ENCODE measurements at regions not wholly inside any gene's neighbourhood (a gene's known extent, or its start where the extent isn't known, plus 50 kb on each side); places are given as distances from the start of the nearest gene placed in this dataset.
"Not testable (repeated sequence)": the region's sequence is repeated elsewhere in the genome, so short reads cannot be mapped to it uniquely, and the experiment has no call there.

DNA sequence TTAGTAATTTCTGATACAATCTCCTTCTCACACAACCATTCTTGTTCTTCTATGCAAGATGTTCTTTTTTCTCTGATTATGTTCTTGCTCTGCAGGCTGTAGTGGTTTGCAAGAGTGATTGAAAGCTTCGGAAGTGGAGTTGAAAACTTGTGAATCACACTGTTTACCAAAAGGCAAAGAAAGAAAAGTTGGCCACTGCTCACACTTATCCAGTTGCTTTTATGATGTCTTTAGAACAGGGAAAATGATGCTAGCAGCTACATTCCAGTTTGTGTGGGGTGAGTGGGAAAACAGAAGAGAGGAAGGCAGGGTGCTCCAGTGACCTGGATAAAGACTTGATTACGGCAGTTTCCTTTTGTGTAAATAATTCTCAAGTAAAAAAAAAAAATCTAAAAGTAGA lies 583.3 kb downstream of the TENT5A start:
- DNase-seq: no peak
- Mint-ChIP-seq H3K4me1 (no peaks in the 10 kb centered on the region), H3K36me3 (no peaks in the 10 kb centered on the region), H3K4me3 (no peak overlapping the region), H3K27ac (no peak overlapping the region), H3K27me3 (no peaks in the 10 kb centered on the region), H3K9me3 (ENCODE audit: low read depth) (no peaks in the 10 kb centered on the region)
- CTCF ChIA-PET: no interaction called here
- no peak for ATAC-seq

DNA sequence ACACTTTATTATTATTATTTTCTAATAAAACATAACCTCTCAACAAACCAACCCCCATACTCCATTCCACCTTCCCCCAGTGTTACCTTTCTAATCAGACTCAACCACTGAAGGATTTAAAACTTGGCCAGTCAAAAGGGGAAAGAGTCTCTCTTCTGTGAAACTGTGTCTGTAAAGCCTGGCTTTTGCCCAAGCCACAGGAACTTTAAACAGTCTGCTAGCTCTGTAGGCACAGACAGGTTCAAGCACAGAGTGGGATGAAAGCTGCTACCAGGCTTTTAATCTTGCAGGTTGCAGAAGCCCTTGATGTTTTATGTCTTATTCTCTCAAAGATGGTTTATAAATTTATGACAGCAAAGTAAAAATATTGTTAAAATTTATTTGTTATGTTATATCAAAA lies 585.7 kb downstream of the TENT5A start:
- Mint-ChIP-seq H3K27me3 (no peaks in the 10 kb centered on the region), H3K36me3 (no peaks in the 10 kb centered on the region), H3K4me3 (no peak overlapping the region), H3K27ac (no peak overlapping the region), H3K4me1 (no peaks in the 10 kb centered on the region), H3K9me3 (ENCODE audit: low read depth) (no peaks in the 10 kb centered on the region)
- CTCF ChIA-PET: no interaction called here
- DNase-seq (no peak), ATAC-seq (no peak)

DNA sequence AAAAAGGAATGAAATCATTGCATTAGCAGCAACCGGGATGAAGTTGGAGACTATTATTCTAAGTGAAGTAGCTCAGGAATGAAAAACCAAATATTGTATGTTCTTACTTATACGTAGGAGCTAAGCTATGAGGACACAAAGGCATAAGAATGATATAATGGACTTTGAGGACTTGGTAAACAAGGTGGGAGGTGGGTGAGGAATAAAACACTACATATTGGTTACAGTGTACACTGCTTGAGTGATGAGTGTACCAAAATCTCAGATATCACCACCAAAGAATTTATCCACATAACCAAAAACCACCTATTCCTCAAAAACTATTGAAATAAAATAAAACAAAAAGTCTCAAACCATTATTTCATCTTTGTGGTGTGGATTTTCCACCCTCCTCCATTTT lies 593.5 kb downstream of the TENT5A start:
- Mint-ChIP-seq H3K4me3 (no peak overlapping the region), H3K27ac (no peak overlapping the region)
- no peak for ATAC-seq

DNA sequence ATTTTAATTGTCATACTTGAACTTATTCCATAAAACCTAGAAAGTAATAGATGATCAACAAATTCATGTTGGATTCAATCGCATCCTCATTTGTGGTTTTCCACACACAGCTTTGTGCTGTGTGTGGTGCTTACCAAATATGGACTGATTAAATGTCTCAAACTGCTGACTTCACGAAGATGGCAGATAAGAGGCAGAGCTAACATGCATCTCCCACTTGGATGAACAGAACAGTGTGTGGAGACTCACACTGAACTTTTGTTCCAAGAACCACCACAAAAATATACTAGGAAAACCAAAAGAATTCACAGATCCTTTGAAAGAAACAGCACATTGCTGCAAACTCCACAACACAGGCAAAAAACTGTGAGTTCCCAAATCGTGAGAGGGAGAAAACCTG lies 603.7 kb downstream of the TENT5A start:
- DNase-seq: no peak
- H3K27ac Mint-ChIP-seq: no peak overlapping the region
- H3K4me1 Mint-ChIP-seq: no peaks in the 10 kb centered on the region
- no peak overlapping the region for H3K4me3 Mint-ChIP-seq
- H3K27me3 Mint-ChIP-seq: no peaks in the 10 kb centered on the region
- H3K9me3 Mint-ChIP-seq (ENCODE audit: low read depth): peaks cover 7% of the 10 kb centered on the region
- no peak for ATAC-seq
- CTCF ChIA-PET: no interaction called here
- no peaks in the 10 kb centered on the region for H3K36me3 Mint-ChIP-seq

More for the DNA sequence above, 593.5 kb downstream of the TENT5A start:
- CTCF ChIA-PET: no interaction called here
- no peaks in the 10 kb centered on the region for H3K27me3 Mint-ChIP-seq
- H3K36me3 Mint-ChIP-seq: no peaks in the 10 kb centered on the region
- H3K9me3 Mint-ChIP-seq (ENCODE audit: low read depth): peaks cover 3% of the 10 kb centered on the region
- no peak for DNase-seq
- no peaks in the 10 kb centered on the region for H3K4me1 Mint-ChIP-seq

DNA sequence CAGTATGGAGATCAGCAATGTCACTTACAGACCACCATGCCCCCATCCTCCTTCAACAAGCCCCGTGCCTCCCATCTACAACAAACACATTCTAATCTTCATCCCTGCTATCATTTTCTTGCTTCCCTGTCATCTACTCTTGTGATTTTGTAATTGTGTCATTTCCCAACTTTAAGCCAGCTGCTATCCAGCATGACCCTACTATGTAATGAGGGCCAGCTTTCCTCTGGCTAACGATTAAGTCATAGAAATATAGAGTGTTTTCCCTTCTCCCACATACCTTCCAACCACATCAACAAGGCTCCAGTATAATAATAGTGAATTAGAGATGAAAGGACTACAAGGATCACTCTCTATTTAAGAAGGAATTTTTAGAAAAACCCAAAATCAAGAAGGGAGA lies 607.0 kb downstream of the TENT5A start:
- H3K4me1 Mint-ChIP-seq: no peaks in the 10 kb centered on the region
- H3K9me3 Mint-ChIP-seq (ENCODE audit: low read depth): peaks cover 2% of the 10 kb centered on the region
- no peaks in the 10 kb centered on the region for H3K27me3 Mint-ChIP-seq
- ATAC-seq: no peak
- no peak for DNase-seq
- no peak overlapping the region for H3K4me3 Mint-ChIP-seq
- no peak overlapping the region for H3K27ac Mint-ChIP-seq
- H3K36me3 Mint-ChIP-seq: no peaks in the 10 kb centered on the region
- CTCF ChIA-PET: no interaction called here

DNA sequence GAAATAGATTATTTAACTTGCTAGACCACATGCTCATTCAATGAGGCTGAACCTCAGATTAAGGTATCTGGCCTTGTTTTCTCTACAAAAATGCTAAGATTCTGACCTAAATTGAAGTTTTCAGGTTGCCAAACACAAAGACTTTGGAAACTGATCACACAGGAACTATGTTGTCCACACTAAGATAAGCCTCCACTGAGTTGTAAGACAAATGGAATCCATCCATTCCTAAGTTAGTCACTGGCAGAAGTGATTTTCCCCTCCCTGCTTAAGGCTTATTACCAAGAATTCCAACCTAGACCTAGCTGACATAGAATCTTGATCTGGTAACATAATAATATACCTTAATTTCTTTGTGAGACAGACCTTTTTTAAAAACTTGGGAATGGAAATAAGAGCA lies 608.1 kb downstream of the TENT5A start:
- ATAC-seq: no peak
- H3K36me3 Mint-ChIP-seq: no peaks in the 10 kb centered on the region

DNA sequence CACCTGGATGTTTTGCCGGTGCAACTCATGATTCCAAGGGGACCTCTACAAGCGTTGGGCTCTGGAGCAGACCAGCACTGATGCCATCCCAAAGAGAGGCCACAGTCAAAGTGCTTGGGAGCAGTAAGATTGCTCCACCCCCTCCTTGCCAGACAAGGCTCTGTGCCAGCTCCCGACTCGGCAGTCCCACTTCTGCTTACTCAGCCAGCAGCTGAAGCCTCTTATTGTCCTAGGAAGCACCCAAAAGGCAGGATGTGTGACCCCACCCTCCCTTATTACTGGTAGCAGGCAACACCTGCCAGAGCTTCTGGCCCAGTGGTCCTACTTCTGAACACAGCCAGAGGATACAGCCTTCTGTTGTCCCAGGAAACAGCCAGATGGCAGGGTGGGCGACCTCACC lies 614.2 kb downstream of the TENT5A start:
- H3K27ac Mint-ChIP-seq: no peak overlapping the region
- H3K9me3 Mint-ChIP-seq (ENCODE audit: low read depth): peaks cover 6% of the 10 kb centered on the region
- DNase-seq (no peak), ATAC-seq (no peak)
- H3K36me3 Mint-ChIP-seq: no peaks in the 10 kb centered on the region
- no peaks in the 10 kb centered on the region for H3K27me3 Mint-ChIP-seq
- no peak overlapping the region for H3K4me3 Mint-ChIP-seq
- no peaks in the 10 kb centered on the region for H3K4me1 Mint-ChIP-seq
- CTCF ChIA-PET: no interaction called here

More for the DNA sequence above, 608.1 kb downstream of the TENT5A start:
- H3K4me3 Mint-ChIP-seq: no peak overlapping the region
- H3K27ac Mint-ChIP-seq: no peak overlapping the region
- CTCF ChIA-PET: no interaction called here
- H3K9me3 Mint-ChIP-seq (ENCODE audit: low read depth): peaks cover 2% of the 10 kb centered on the region
- H3K4me1 Mint-ChIP-seq: no peaks in the 10 kb centered on the region
- H3K27me3 Mint-ChIP-seq: no peaks in the 10 kb centered on the region
- no peak for DNase-seq

DNA sequence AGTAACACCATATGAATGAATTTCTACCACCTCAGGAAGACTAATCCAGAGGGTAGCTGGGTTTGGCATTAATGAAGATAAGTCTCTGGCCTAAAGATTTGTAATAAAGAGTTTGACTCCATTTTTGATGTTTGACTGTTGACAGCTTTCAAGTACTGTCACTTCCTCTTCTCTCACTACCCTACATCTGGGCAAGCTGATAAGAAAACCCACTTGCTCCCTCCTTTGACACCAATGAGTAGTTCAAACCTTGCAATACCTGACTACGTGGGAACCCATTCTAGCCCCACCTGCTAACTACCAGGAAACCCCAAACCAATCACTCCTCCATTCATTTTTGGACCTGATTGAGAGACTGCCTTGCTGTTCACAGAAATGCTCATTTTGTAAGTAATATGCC lies 621.5 kb downstream of the TENT5A start:
- no peak for ATAC-seq
- DNase-seq: no peak
- H3K27me3 Mint-ChIP-seq: no peaks in the 10 kb centered on the region
- no peak overlapping the region for H3K27ac Mint-ChIP-seq
- H3K4me3 Mint-ChIP-seq: no peak overlapping the region
- no peaks in the 10 kb centered on the region for H3K9me3 Mint-ChIP-seq (ENCODE audit: low read depth)
- no peaks in the 10 kb centered on the region for H3K4me1 Mint-ChIP-seq
- CTCF ChIA-PET: no interaction called here
- no peaks in the 10 kb centered on the region for H3K36me3 Mint-ChIP-seq

DNA sequence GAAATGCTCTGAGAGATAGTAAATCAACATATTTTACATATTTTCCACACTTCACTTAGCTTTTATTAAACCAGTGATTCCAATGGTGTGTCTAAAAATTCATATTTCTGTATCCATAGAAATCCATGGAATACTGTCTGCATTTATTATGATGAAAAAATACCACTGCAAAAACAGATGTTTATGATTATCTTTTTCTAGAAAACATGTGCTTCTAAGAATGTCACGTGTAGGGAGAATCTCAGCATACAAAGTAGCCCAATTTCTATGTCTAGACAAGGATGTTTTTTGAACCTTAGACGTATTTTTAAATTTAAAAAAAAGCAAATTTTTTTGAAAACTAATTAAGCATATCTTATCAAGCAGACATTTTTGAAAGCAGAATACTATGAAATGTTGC lies 622.4 kb downstream of the TENT5A start:
- DNase-seq: no peak
- ATAC-seq: no peak
- Mint-ChIP-seq H3K27ac (no peak overlapping the region), H3K27me3 (no peaks in the 10 kb centered on the region), H3K9me3 (ENCODE audit: low read depth) (no peaks in the 10 kb centered on the region), H3K4me1 (no peaks in the 10 kb centered on the region), H3K36me3 (no peaks in the 10 kb centered on the region), H3K4me3 (no peak overlapping the region)
- CTCF ChIA-PET: no interaction called here

DNA sequence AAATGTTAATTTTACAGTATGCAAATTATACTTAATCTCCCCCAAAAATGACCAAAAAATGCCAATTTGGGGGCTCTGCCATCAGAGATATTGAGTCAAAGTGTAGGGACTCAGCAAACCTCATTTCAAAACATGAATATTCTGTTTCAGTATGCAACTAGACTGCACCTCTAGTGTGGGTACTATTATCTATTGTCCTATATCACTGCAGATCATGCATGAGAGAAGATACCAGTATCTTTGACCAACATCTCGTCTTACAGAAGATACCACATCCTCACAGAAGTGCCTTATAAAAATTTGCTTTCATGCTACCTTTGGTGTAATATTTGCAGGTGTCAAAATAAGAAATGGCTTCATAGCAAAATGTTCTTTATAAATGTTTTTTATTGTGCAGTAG lies 623.8 kb downstream of the TENT5A start:
- CTCF ChIA-PET: no interaction called here
- Mint-ChIP-seq H3K4me1 (no peaks in the 10 kb centered on the region), H3K36me3 (no peaks in the 10 kb centered on the region), H3K4me3 (no peak overlapping the region), H3K27ac (no peak overlapping the region), H3K27me3 (no peaks in the 10 kb centered on the region), H3K9me3 (ENCODE audit: low read depth) (no peaks in the 10 kb centered on the region)
- DNase-seq: no peak
- ATAC-seq: no peak

DNA sequence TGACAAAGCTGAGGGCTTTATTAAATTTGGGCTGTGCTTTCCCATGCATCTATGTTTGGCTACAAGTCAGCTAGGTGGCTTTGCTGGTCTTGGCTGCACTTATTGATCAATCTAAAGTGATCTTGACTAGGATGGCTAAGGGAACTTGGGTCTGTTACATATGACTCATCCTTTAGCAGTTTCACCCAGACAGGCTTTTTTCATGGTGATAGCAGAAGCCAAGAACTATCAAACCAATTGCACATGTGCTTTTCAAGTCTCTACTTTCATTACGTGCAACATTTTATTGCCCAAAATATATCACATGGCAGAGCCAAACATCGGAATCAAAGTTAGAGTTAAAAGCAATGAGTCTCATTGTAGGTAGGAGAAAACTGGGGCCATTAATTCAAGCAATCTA lies 626.3 kb downstream of the TENT5A start:
- Mint-ChIP-seq H3K36me3 (no peaks in the 10 kb centered on the region), H3K27me3 (no peaks in the 10 kb centered on the region), H3K9me3 (ENCODE audit: low read depth) (peaks cover under 1% of the 10 kb centered on the region), H3K27ac (no peak overlapping the region), H3K4me3 (no peak overlapping the region), H3K4me1 (no peaks in the 10 kb centered on the region)
- DNase-seq (no peak), ATAC-seq (no peak)
- CTCF ChIA-PET: no interaction called here

DNA sequence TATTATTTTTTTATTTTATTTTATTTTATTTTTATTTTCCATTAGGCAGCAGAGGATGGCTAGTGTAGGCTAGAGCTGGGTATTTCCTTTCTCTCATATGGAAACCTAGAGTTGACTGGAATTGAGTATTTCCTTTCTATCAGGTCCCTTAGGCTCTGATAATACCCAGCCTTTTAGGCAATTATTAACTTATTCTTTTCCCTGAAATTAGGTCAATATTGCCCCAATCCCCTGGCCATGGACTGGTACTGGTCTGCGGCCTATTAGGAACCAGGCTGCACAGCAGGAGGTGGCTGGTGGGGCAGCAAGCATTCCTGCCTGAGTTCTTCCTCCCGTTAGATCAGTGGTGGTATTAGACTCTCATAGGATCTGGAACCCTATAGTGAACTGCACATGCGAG lies 632.2 kb downstream of the TENT5A start:
- Mint-ChIP-seq H3K4me3 (no peak overlapping the region), H3K27ac (no peak overlapping the region), H3K9me3 (ENCODE audit: low read depth) (peaks cover 3% of the 10 kb centered on the region), H3K4me1 (no peaks in the 10 kb centered on the region), H3K36me3 (no peaks in the 10 kb centered on the region), H3K27me3 (no peaks in the 10 kb centered on the region)
- ATAC-seq (no peak), DNase-seq (no peak)
- CTCF ChIA-PET: no interaction called here

DNA sequence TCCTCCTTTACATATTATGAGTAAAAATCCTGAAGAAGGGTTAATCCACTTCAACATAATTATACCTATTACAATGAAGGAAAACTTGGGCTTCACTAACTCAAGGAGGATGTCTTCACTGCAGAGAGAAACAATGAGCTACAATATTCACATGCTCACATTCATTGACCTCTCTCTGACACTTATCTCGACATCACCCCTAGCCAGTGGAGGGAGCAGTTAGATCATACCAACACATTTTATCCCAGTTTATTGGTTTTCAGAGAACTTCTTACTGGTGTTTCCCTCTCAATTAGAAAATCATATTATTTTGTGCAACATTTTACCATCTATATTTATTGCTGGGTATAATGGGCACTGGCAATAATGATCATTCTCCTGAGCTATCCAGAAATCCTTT lies 646.5 kb downstream of the TENT5A start:
- CTCF ChIA-PET: no interaction called here
- DNase-seq: no peak
- Mint-ChIP-seq H3K4me3 (no peak overlapping the region), H3K27ac (no peak overlapping the region), H3K4me1 (no peaks in the 10 kb centered on the region), H3K27me3 (no peaks in the 10 kb centered on the region), H3K36me3 (no peaks in the 10 kb centered on the region), H3K9me3 (ENCODE audit: low read depth) (peaks cover 6% of the 10 kb centered on the region)
- ATAC-seq: no peak

DNA sequence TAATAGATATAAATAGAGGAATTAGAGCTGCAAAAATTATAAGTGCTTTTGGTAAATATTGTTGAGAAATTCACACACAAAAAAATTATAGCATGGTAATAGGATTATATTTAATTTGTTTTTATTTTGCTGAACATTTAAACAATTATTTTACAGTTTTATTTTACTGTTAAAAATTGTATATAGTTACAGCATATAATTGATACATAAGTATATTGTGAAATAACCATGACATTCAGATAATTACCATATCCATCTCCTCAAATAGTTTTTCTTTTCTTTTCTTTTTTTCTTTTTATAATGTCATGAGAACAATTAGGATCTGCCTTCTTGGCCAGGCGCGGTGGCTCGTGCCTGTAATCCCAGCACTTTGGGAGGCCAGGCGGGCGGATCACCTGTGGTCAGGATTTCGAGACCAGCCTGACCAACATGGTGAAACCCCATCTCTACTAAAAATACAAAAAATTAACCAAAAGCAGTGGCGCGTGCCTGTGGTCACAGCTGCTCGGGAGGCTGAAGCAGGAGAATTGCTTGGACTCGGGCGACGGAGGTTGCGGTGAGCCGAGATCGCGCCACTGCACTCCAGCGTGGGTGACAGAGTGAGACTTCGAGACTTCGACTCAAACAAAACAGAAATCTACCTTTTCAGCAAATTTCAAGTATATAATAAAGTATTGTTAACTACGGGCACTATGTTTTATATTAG lies 654.2 kb downstream of the TENT5A start:
- H3K9me3 Mint-ChIP-seq (ENCODE audit: low read depth): peaks cover 6% of the 10 kb centered on the region
- H3K27ac Mint-ChIP-seq: no peak overlapping the region
- ATAC-seq: no peak
- no peaks in the 10 kb centered on the region for H3K36me3 Mint-ChIP-seq
- CTCF ChIA-PET: no interaction called here
- no peaks in the 10 kb centered on the region for H3K27me3 Mint-ChIP-seq
- no peak overlapping the region for H3K4me3 Mint-ChIP-seq
- no peak for DNase-seq
- H3K4me1 Mint-ChIP-seq: no peaks in the 10 kb centered on the region

DNA sequence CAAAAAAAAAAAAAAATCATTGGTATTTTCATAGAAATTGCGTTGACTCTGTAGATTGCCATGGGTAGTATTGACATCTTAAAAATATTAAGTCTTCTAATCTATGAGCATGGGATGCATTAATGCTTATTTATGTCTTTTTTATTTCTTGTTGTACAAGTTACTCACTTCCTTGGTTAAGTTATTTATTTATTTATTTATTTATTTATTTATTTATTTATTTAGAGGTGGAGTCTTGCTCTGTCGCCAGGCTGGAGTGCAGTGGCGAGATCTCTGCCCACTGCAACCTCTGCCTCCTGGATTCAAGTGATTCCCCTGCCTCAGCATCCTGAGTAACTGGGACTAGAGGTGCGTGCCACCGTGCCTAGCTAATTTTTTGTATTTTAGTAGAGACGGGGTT lies 656.0 kb downstream of the TENT5A start:
- H3K27me3 Mint-ChIP-seq, CTCF ChIA-PET: not testable (repeated sequence)

More for the DNA sequence above, 656.0 kb downstream of the TENT5A start:
- not testable (repeated sequence) for H3K9me3 Mint-ChIP-seq (ENCODE audit: low read depth); H3K4me1 Mint-ChIP-seq; H3K4me3 Mint-ChIP-seq; DNase-seq; H3K27ac Mint-ChIP-seq; H3K36me3 Mint-ChIP-seq; ATAC-seq

Data from activated CD8-positive, alpha-beta memory T cell treated with anti-CD3 and anti-CD28 coated beads, Interleukin-2, amount 10 ng/mL, durations not matched to agents 7 days and 5 days (primary cell).